GM12865 (cell line): ENCODE measurements at regions not wholly inside any gene's neighbourhood (a gene's known extent, or its start where the extent isn't known, plus 50 kb on each side); places are given as distances from the start of the nearest gene placed in this dataset.

Experiments used
- DNase-seq: peaks from one replicate; pipeline ENCODE4 v3.0.0; 2010; ENCODE audit warnings: low read depth
- H3K4me3 ChIP-seq: 2 replicates; pipeline ENCODE4 v1.5.1; 2011; ENCODE audit warnings: mild to moderate bottlenecking, low read depth, low read length, control low read depth
- CTCF ChIP-seq: IDR thresholded peaks from 2 replicates; pipeline ENCODE4 v1.5.1; 2011; ENCODE audit warnings: low read length, control low read depth, low read depth, inconsistent platforms; ENCODE audit not compliant: insufficient read depth; ENCODE audit errors: missing control alignments

- TF ChIP-seq CTCF = no peak
- H3K4me3 ChIP-seq = no peak overlapping the region
Observed at GRCh38 chr12:16474801-16475200, 127.4 kb downstream of the MGST1 start.

GRCh38 chr12:16475521-16475920, 128.1 kb downstream of the MGST1 start:
- H3K4me3 ChIP-seq = no peak overlapping the region
- DNase-seq = no peak
- no peak for TF ChIP-seq CTCF

More at GRCh38 chr12:16474801-16475200, 127.4 kb downstream of the MGST1 start:
- no peak for DNase-seq

DNA sequence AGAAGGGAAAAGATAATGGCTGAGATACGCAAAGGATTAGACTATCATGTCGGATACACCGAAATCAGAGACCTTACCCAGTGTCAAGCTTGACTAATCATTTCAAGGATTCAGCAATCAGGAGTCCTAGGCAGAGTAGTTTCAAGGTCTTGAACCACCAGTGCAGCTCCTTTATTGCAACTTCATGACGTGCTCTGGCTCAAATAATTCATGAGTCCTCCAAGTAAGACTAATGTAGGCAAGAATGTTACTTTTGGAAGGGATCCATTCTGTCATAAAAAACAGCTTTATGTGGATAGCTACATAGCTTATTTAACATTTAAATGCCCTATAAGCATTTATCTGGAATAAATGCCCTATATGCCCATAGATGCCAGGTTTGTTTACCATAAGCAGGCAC, 123.2 kb downstream of the LMO3 start:
- no peak for TF ChIP-seq CTCF
- no peak for DNase-seq
- H3K4me3 ChIP-seq = no peak overlapping the region

DNA sequence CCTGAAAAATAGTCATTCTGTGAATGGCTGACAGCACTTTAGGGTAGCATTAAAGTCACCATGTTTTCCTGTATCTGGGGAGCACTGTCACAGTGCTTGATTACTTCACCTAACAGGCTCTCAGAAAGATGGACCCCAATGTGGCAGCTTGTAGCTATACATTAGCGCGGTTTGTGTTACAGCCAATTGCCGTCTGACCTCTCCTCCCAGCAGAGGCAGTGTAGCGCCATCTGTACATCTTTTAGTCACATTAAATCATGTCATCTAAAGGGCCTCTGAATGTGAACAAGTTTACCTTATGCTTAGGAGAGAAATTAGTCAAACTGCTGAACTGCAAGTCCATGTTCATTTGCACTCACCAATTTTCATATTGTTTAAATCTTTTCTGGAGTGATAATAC, 113.7 kb downstream of the LMO3 start:
- no peak overlapping the region for H3K4me3 ChIP-seq
- DNase-seq = peak; percentile 9
- no peak for TF ChIP-seq CTCF

- no peak for TF ChIP-seq CTCF
- no peak overlapping the region for H3K4me3 ChIP-seq
Observed at GRCh38 chr12:16492820-16493797, 112.9 kb downstream of the LMO3 start.

GRCh38 chr12:16495196-16495595, 110.8 kb downstream of the LMO3 start:
- no peak overlapping the region for H3K4me3 ChIP-seq
- DNase-seq = no peak

More at GRCh38 chr12:16492820-16493797, 112.9 kb downstream of the LMO3 start:
- no peak for DNase-seq

More at GRCh38 chr12:16495196-16495595, 110.8 kb downstream of the LMO3 start:
- no peak for TF ChIP-seq CTCF
